ENCODE measurements at regions not wholly inside any gene's neighbourhood (a gene's known extent, or its start where the extent isn't known, plus 50 kb on each side); places are given as distances from the start of the nearest gene placed in this dataset.
"Not testable (repeated sequence)": the region's sequence is repeated elsewhere in the genome, so short reads cannot be mapped to it uniquely, and the experiment has no call there.

DNA sequence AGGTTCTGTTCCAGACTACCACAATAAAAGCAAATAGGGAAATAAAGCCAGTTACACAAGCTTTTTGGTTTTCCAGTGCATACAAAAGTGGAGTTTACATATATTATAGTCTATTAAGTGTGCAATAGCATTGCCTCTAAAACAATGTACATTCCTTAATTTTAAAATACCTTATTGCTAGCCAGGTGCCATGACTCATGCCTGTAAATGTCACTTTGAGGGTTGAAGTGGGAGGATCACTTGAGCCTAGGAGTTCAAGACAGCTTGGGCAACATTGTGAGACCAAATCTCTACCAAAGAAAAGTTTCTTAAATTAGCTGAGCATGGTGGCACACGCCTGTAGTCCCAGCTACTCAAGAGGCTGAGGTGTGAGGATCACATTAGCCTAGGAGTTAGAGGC is 52.9 kb upstream of the IMP4 start:
- H3K9me3 Mint-ChIP-seq: no peaks in the 10 kb centered on the region
- ATAC-seq: no peak
- H3K4me1 Mint-ChIP-seq: no peaks in the 10 kb centered on the region
- H3K36me3 Mint-ChIP-seq: no peaks in the 10 kb centered on the region
- H3K27me3 Mint-ChIP-seq: peaks cover 32% of the 10 kb centered on the region
- no peak overlapping the region for H3K4me3 Mint-ChIP-seq
- no peak overlapping the region for H3K27ac Mint-ChIP-seq

DNA sequence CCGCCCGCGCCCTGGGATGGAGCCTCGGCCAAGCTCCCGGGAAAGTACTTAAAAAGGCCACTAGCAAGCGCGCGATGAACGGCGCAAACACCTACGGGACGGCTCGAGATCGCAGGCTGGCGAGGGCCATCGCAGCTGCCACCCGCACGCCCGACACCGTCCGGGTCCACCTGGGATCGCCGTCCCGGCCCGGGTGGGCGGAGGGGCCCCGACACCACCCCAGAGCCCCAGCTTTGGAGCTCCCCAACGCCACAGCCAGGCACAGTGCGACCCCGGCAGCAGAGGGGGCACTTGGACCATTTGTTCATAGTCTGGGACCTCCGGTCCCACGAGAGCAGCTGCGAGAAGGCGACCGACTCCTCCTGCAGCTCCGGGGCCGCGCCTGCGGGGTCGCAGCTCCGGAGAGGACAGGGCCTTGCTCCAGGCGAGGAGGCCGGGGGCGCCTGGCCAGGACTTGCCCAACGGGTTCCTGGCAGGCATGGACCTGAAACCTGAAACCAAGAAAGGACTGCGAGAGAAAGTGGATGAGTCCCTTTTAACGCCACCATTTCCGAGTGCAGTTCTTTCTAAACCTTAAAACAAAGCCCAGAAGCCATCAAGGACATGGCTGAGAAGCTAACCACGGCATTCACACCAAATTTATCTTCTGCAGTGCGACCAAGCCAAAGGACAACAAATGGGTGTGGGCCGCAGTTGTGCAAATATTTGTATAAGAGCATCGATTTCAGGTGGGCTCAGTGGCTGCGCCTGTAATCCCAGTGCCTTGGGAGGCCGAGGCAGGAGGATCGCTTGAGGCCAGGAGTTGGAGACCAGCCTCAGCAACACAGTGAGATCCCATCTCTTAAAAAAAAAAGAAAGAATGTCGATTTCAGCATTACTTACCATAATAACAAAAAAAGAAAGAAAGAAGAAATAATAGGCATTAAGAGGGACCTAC is 54.0 kb upstream of the IMP4 start:
- Mint-ChIP-seq H3K27me3 (peaks cover 22% of the 10 kb centered on the region), H3K36me3 (no peaks in the 10 kb centered on the region), H3K4me1 (no peaks in the 10 kb centered on the region), H3K9me3 (no peaks in the 10 kb centered on the region), H3K27ac (no peak overlapping the region), H3K4me3 (no peak overlapping the region)
- no peak for ATAC-seq

DNA sequence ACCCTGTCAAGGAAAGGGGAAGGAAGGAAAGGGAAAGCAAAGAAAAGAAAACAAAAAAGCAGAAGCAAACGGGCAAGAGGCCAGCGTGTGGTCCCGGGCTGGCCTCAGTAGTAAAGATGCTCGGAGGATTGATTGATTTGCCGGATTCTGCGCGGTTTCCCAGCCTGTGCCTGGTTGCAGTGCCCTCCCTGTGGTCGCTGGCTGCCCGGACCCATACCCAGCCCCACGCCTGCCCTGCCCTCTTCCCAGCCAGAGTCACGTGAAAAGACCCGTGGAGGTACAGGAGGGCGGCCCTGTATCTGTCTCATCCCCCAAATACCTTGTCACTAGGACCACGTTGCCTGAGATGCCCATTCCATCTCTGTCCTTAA is 55.1 kb upstream of the IMP4 start:
- Mint-ChIP-seq H3K4me1 (no peaks in the 10 kb centered on the region), H3K4me3 (no peak overlapping the region), H3K36me3 (no peaks in the 10 kb centered on the region), H3K27ac (no peak overlapping the region), H3K9me3 (no peaks in the 10 kb centered on the region), H3K27me3 (peaks cover 19% of the 10 kb centered on the region)
- ATAC-seq: no peak

DNA sequence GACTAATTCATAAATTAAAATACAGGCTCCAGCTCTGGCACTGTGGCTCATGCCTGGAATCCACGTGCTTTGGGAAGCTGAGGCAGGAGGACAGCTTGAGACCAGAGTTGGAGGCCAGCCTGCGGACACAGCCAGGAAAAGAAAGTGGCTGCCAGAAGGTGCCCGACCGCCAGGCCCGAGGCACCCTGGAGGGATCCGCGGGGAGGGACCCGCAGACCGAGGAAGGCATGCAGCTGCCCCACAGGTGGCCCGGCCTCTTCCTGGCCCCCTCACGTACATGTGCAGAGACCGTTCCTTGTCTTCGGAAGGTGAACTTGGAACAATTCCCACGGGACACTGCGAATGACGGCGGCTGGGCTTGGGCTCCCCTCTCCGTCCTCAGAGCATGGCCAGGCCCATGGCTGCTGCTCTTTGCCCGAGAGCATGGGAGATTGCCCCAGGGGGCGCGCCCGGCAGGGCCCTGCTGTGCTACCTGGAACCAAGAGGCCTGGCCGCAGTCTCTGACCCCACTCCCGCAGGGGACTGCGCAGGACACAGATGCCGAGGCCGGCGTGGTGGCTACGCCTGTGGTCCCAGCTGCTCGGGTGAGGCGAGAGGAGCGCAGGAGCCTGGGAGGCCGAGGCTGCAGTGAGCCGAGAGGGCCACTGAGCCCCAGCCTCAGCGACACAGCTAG is 55.6 kb upstream of the IMP4 start:
- H3K9me3 Mint-ChIP-seq: no peaks in the 10 kb centered on the region
- H3K4me1 Mint-ChIP-seq: no peaks in the 10 kb centered on the region
- no peak overlapping the region for H3K4me3 Mint-ChIP-seq
- no peak for ATAC-seq
- H3K36me3 Mint-ChIP-seq: no peaks in the 10 kb centered on the region
- H3K27me3 Mint-ChIP-seq: peaks cover 13% of the 10 kb centered on the region
- H3K27ac Mint-ChIP-seq: no peak overlapping the region

DNA sequence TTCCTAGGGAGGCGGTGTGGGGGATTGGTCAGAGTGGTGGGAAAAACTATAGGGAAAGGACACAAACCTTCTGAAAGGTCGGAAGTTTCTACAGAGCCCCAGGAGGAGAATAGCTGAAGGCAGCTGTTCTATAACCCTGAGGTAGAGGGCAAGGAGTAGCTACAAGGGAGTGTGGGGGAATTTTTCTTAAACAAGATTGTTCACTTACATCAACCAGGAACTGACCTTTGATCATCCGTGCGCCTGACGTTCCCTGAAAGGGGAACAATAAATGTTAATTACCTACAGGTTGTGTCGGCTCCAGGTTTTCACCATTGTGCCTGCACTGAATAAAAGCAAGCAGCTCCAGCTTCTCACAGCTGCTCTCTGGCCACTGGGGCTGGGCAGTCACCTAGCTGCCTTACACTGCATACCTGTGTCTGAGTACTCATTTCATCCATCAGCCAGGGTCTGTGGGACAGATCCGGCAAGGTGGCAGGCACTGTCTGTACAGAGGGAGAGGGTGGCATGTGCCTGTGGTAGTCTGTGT is 59.3 kb upstream of the IMP4 start:
- not testable (repeated sequence) for H3K4me3 Mint-ChIP-seq, H3K9me3 Mint-ChIP-seq, H3K27ac Mint-ChIP-seq, H3K4me1 Mint-ChIP-seq, H3K36me3 Mint-ChIP-seq, ATAC-seq
- peaks cover 12% of the 10 kb centered on the region for H3K27me3 Mint-ChIP-seq

DNA sequence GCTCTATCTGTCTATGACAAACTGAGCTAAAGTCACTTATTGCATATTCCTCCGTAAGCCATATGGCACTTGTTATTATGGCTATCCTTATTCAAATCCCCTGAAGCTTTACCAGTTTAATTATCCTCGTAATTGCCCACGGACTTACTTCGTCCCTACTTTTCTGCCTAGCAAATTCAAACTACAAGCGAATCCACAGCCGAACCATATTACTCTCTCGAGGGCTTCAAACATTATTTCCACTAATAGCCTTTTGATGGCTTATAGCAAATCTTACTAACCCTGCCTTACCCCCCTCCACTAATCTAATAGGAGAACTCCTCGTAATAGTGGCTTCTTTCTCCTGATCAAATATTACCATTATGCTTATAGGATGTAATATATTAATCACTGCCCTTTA is 63.1 kb upstream of the IMP4 start:
- ATAC-seq, H3K9me3 Mint-ChIP-seq, H3K4me3 Mint-ChIP-seq, H3K4me1 Mint-ChIP-seq, H3K36me3 Mint-ChIP-seq, H3K27me3 Mint-ChIP-seq, H3K27ac Mint-ChIP-seq: not testable (repeated sequence)

DNA sequence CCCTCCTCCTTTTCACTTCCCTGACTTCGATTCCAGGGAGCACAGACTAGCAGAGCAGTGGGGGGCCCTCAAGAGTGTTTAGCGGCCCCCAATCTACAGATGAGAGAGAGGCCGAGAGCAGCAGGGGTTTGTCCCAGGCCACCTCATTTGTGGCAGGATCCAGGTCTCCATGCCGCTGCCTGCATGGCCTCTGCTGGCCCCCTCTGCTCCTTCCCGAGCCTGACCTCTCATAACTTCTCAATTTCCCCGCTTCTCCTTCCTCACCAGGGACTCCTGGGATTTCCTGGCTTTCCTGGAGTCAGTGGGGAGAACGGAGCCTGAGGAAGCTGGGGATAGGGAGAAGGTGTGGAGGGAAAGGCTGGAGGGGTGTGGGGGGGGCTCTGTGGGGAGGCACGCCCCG is 70.1 kb upstream of the TUBA3E start:
- not testable (repeated sequence) for H3K36me3 Mint-ChIP-seq, H3K27ac Mint-ChIP-seq, H3K4me1 Mint-ChIP-seq, H3K4me3 Mint-ChIP-seq, ATAC-seq, H3K9me3 Mint-ChIP-seq
- H3K27me3 Mint-ChIP-seq: peaks cover 31% of the 10 kb centered on the region

DNA sequence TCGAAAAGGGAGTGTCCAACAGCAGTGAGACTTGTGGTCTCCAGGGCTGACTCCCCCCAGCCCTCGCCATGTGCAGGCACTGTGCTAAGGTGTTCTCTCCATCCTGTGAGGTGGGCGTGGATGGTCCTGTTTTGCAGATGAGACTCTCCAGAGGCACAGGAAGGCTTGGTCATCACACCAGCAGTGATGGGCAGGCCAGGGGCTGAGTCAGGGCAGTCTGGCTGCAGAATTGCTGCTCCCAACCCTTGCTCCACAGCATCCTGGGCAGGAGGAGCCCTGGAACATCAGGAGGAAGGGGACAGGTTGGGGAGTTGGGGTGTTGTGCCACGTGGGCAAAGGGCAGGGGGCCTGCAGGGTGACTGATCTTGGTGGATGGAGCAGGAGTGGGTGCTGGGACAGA is 69.3 kb upstream of the TUBA3E start:
- ATAC-seq, H3K36me3 Mint-ChIP-seq, H3K4me1 Mint-ChIP-seq, H3K9me3 Mint-ChIP-seq, H3K27ac Mint-ChIP-seq, H3K4me3 Mint-ChIP-seq: not testable (repeated sequence)
- peaks cover 38% of the 10 kb centered on the region for H3K27me3 Mint-ChIP-seq

DNA sequence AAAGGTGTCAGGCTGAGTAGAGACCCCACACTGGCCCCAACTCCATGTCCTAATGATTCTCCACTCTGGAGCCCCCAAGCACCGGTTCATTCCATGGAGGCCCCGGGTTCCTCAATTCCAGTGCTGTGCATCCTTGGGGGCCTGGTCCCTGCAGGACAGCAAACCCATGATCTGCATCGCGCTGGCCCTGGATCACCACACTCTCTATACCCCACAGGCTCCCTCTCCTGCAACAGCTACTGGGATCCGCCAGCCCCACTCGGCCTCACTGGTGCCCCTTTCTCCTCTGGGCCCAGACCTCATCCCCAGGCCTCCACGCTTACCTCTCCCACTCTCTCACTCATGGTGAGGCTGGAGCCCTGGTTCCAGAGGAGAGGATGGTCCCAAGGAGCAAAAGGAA is 68.6 kb upstream of the TUBA3E start:
- not testable (repeated sequence) for ATAC-seq, H3K4me3 Mint-ChIP-seq, H3K27ac Mint-ChIP-seq, H3K4me1 Mint-ChIP-seq, H3K9me3 Mint-ChIP-seq, H3K36me3 Mint-ChIP-seq
- H3K27me3 Mint-ChIP-seq: peaks cover 46% of the 10 kb centered on the region

DNA sequence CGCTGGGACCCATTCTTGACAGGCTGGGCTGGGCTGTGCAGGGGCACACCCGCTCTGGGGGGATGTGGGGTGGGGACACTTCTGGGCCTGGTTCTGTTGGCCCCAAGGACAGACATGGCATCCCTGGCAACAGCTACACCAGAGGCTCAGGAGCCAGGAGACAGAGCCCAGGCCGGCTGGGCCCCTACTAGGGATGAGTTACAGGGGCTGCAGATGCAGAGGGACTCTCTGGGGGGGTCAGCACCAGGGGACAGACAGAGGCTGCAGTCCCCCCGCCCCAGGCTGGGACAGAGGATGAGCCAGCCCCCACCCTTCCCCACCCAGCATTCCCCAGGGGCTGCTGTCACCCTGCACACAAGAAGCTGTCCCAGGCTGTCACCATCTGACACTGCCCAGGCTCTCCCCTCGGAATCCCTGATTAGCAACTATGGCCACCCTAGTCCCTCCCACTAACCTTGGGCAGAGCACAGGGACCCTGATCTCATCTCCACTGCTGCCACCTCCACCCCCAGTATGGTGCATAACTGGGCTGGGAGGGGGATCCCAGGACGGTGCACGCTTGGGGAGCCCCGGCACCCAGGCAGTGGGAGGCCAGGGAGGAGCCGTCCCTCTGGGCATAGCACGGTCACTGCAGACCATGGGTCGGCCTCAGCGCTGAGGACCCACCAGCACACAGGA is 67.5 kb upstream of the TUBA3E start:
- not testable (repeated sequence) for H3K27ac Mint-ChIP-seq, H3K4me1 Mint-ChIP-seq, H3K36me3 Mint-ChIP-seq, H3K9me3 Mint-ChIP-seq, H3K4me3 Mint-ChIP-seq
- peaks cover 57% of the 10 kb centered on the region for H3K27me3 Mint-ChIP-seq
- ATAC-seq: peak; percentile 22

DNA sequence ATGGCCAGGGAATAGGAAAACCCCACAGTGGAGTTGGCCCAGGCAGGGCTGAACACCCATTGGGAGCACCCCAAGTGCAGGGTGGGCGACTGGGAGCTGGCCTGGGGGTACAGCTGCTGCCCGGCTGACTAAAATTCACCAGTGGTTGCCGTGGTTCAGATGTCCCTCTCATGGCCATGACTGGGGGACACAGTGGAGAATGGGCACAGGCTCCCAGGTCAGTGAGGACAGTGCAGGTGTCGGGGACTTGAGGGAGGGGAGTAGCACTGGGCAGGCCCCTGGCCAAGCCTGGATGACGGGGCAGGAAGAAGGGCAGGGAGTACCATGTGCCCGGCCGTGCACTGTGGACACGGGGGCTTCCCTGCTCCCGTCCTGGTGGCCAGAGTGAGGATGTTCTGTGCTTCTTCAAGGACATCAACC is 66.7 kb upstream of the TUBA3E start:
- not testable (repeated sequence) for H3K4me3 Mint-ChIP-seq, H3K4me1 Mint-ChIP-seq, H3K36me3 Mint-ChIP-seq, H3K27ac Mint-ChIP-seq, H3K9me3 Mint-ChIP-seq, ATAC-seq
- peaks cover 57% of the 10 kb centered on the region for H3K27me3 Mint-ChIP-seq

DNA sequence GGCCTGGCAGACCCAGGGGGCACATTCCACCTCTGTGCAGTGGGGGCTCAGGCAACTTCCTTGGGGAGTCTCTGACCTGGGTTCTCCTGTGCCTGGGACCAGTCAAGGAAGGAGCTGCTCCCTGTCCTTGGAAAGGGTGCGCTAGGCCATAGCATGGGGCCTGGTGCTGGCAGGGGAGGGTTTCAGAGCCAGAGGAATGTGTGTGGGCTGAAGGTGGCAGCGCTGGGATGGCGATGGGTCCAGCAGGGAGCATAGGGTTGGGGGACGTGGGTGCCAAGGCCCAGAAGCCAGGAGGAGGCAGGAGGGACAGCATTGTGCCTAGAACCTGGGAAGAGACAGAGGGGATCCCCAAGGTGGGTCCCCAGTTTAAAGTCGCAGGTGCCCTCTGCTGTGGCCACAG is 66.3 kb upstream of the TUBA3E start:
- no peaks in the 10 kb centered on the region for H3K9me3 Mint-ChIP-seq
- H3K4me3 Mint-ChIP-seq: no peak overlapping the region
- H3K27ac Mint-ChIP-seq: no peak overlapping the region
- no peaks in the 10 kb centered on the region for H3K4me1 Mint-ChIP-seq
- peaks cover 57% of the 10 kb centered on the region for H3K27me3 Mint-ChIP-seq
- ATAC-seq: no peak
- no peaks in the 10 kb centered on the region for H3K36me3 Mint-ChIP-seq

DNA sequence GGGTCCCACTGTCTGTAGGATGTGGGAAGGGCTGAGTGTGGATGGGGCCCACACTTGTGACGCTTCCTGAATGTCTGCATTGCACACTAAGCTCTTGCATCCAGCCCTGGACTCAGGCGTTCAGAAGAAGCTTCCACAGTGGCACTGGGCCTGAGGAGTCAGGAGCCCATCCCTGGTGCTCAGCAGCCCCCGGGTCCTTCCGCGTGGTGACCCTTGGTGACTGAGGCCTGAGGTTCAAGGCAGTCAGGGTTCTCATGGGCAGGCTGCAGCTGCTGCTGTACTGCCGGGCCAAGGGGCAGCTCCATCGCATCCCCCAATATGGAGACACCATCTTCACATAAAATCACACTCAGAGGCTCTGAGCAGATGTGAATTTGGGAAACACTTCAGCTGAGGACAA is 65.8 kb upstream of the TUBA3E start:
- Mint-ChIP-seq H3K4me1 (no peaks in the 10 kb centered on the region), H3K4me3 (no peak overlapping the region), H3K36me3 (no peaks in the 10 kb centered on the region), H3K27me3 (peaks cover 61% of the 10 kb centered on the region), H3K27ac (no peak overlapping the region), H3K9me3 (no peaks in the 10 kb centered on the region)
- no peak for ATAC-seq

DNA sequence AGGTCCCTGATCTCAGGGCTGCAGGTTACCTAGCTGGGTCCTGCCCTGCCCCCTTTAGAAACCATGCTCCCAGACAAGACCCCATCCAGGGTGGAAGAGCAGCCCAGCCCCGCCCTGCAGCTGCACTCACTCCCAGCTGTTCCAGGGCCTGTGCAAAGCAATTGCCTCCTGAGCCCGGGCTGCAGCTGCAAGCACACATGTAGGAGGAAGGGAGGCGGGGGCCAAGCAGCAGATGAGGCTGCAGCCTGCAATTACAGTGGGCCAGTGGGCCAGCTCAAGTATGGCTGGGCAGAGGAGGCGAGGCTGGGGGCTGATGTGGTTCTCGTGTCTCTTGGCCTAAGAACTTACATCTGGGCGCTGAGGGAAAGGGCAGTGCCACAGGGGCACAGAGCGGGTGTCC is 65.4 kb upstream of the TUBA3E start:
- H3K9me3 Mint-ChIP-seq: no peaks in the 10 kb centered on the region
- no peaks in the 10 kb centered on the region for H3K36me3 Mint-ChIP-seq
- no peak for ATAC-seq
- H3K4me3 Mint-ChIP-seq: no peak overlapping the region
- no peaks in the 10 kb centered on the region for H3K4me1 Mint-ChIP-seq
- H3K27ac Mint-ChIP-seq: no peak overlapping the region
- H3K27me3 Mint-ChIP-seq: peaks cover 65% of the 10 kb centered on the region

DNA sequence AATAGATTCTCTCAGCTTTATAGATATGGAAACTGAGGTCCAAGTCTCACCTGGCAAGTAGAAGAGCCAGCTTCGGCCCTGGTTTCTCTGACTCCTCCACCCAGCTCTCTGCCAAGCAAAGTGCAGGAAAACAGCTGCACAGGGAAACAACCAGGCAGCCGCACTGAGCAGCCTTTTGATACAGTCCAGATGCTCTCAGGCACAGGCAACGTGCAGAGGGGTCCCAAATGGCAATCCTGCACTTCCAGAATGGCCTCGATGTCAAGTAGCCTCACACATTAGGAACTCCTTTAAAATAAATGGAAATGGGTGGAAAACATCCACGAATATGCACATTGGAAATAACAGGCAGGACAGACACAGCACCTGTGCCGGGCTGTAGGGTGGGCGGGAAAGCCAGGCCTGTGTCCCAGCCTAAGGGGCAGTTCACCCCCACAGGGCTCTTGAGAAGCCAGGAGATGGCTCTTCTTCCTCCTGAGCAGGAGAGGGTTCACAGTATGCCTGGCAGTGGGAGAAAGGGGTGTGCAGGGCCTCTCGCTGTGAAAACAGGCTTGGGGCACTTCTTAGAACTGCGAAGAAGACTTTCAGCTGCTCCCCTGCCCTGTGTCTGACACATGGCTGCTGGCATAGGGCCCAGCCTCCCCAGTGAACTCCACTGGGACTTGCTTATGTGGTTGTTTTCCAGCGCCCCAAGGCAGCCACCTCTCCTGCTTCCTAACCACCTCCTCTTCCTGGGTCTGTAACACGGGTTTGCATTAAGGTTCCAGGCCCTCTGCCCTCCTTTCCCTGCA is 63.9 kb upstream of the TUBA3E start:
- no peak overlapping the region for H3K27ac Mint-ChIP-seq
- no peak overlapping the region for H3K4me3 Mint-ChIP-seq
- H3K4me1 Mint-ChIP-seq: no peaks in the 10 kb centered on the region
- no peaks in the 10 kb centered on the region for H3K9me3 Mint-ChIP-seq
- ATAC-seq: no peak
- no peaks in the 10 kb centered on the region for H3K36me3 Mint-ChIP-seq
- peaks cover 58% of the 10 kb centered on the region for H3K27me3 Mint-ChIP-seq

Data from stimulated activated memory B cell treated with anti-CD40 and anti-IgM and Interleukin-4, amounts not matched to agents 10 μg/mL and 1 μg/mL and 100 μg/mL, for 72 hours (primary cell).